D721Med (cell line): ENCODE measurements at regions not wholly inside any gene's neighbourhood (a gene's known extent, or its start where the extent isn't known, plus 50 kb on each side); places are given as distances from the start of the nearest gene placed in this dataset.

Experiments
- DNase-seq: peaks from one replicate; pipeline ENCODE4 v3.0.0; 2011; ENCODE audit warnings: low spot score; ENCODE audit not compliant: insufficient read length
- FAIRE-seq: peaks from 2 replicates; lab custom pipeline; 2011; peaks lifted over from hg19 to GRCh38; lab: Jason Lieb, UNC
- CTCF ChIP-seq: IDR thresholded peaks from 2 replicates; pipeline ENCODE4 v1.5.1; 2012; ENCODE audit warnings: mild to moderate bottlenecking, control low read depth; ENCODE audit not compliant: insufficient read depth; ENCODE audit errors: missing control alignments

GRCh38 chr6:105991561-105992314, 94.4 kb upstream of the PRDM1 start:
- no peak for DNase-seq
- FAIRE-seq, result no peak
- no peak for TF ChIP-seq CTCF

GRCh38 chr6:105990151-105990550, 96.0 kb upstream of the PRDM1 start:
- FAIRE-seq (no peak), DNase-seq (no peak)
- no peak for TF ChIP-seq CTCF

GRCh38 chr6:105988812-105989577, 97.1 kb upstream of the PRDM1 start:
- DNase-seq (no peak), FAIRE-seq (no peak)
- no peak for TF ChIP-seq CTCF

GRCh38 chr6:105988321-105988720, 97.8 kb upstream of the PRDM1 start:
- TF ChIP-seq CTCF, result no peak
- FAIRE-seq, result no peak
- no peak for DNase-seq

- TF ChIP-seq CTCF, result no peak
- FAIRE-seq, result no peak
- no peak for DNase-seq
These were observed 98.6 kb upstream of the PRDM1 start for GRCh38 chr6:105987516-105987915.

GRCh38 chr6:105986998-105987397, 99.1 kb upstream of the PRDM1 start:
- no peak for DNase-seq
- FAIRE-seq, result no peak
- TF ChIP-seq CTCF, result no peak
